IPS DF 4.7 (cell line): ENCODE measurements at regions not wholly inside any gene's neighbourhood (a gene's known extent, or its start where the extent isn't known, plus 50 kb on each side); places are given as distances from the start of the nearest gene placed in this dataset.
A peak's percentile ranks its signal among the peaks of the same experiment; 100 is the strongest.

Source experiments
- DNase-seq: peaks from one replicate; pipeline ENCODE4 v3.0.0-alpha.2; 2013; ENCODE audit warnings: low spot score; ENCODE audit errors: extremely low read depth

- no peak for DNase-seq
Observed at GRCh38 chr13:66071608-66072007, 1158.5 kb downstream of the PCDH9 start.

- DNase-seq, result no peak
Observed at GRCh38 chr13:66071029-66071428, 1159.1 kb downstream of the PCDH9 start.

GRCh38 chr13:66069570-66069969, 1160.6 kb downstream of the PCDH9 start:
- DNase-seq, result no peak

GRCh38 chr13:66068683-66069082, 1161.5 kb downstream of the PCDH9 start:
- DNase-seq, result no peak

- DNase-seq, result no peak
Observed at GRCh38 chr13:66048888-66049287, 1181.2 kb downstream of the PCDH9 start.

GRCh38 chr13:66040506-66040905, 1189.6 kb downstream of the PCDH9 start:
- DNase-seq, result no peak

- DNase-seq, result no peak
Observed at GRCh38 chr13:66037096-66037495, 1193.0 kb downstream of the PCDH9 start.

- no peak for DNase-seq
Observed at GRCh38 chr13:66036636-66037035, 1193.5 kb downstream of the PCDH9 start.

- DNase-seq, result no peak
Observed at GRCh38 chr13:66036024-66036614, 1194.0 kb downstream of the PCDH9 start.

GRCh38 chr13:66033924-66034323, 1196.2 kb downstream of the PCDH9 start:
- no peak for DNase-seq

- DNase-seq, result no peak
Observed at GRCh38 chr13:66021846-66022245, 1208.3 kb downstream of the PCDH9 start.

GRCh38 chr13:66014771-66015170, 1215.4 kb downstream of the PCDH9 start:
- DNase-seq, result no peak

- DNase-seq, result no peak
Observed at GRCh38 chr13:66009241-66009640, 1220.9 kb downstream of the PCDH9 start.

- no peak for DNase-seq
Observed at GRCh38 chr13:66003558-66003957, 1226.6 kb downstream of the PCDH9 start.

- DNase-seq, result no peak
Observed at GRCh38 chr13:66001140-66001539, 1229.0 kb downstream of the PCDH9 start.

- no peak for DNase-seq
Observed at GRCh38 chr13:65999411-65999810, 1230.7 kb downstream of the PCDH9 start.

GRCh38 chr13:65990684-65991083, 1239.5 kb downstream of the PCDH9 start:
- no peak for DNase-seq

GRCh38 chr13:65985612-65986011, 1244.5 kb downstream of the PCDH9 start:
- peak; percentile 16 for DNase-seq

- no peak for DNase-seq
Observed at GRCh38 chr13:65977525-65977924, 1252.6 kb downstream of the PCDH9 start.

GRCh38 chr13:65971541-65971940, 1258.6 kb downstream of the PCDH9 start:
- DNase-seq, result no peak

GRCh38 chr13:65966991-65967451, 1263.1 kb downstream of the PCDH9 start:
- DNase-seq, result peak; percentile 64

- no peak for DNase-seq
Observed at GRCh38 chr13:65965501-65965900, 1264.6 kb downstream of the PCDH9 start.

- no peak for DNase-seq
Observed at GRCh38 chr13:65964672-65965071, 1265.5 kb downstream of the PCDH9 start.

- no peak for DNase-seq
Observed at GRCh38 chr13:65959305-65959704, 1270.8 kb downstream of the PCDH9 start.
